ENCODE measurements at regions not wholly inside any gene's neighbourhood (a gene's known extent, or its start where the extent isn't known, plus 50 kb on each side); places are given as distances from the start of the nearest gene placed in this dataset.

- DNase-seq (ENCODE audit: low read depth, low spot score), result no peak
- H3K4me3 Mint-ChIP-seq, result no peak overlapping the region
- peaks cover 19% of the 10 kb centered on the region for H3K4me1 Mint-ChIP-seq
- TF ChIP-seq CTCF (conservative IDR thresholded peaks at IDR 0.05), result no peak
- H3K36me3 Mint-ChIP-seq (ENCODE audit: low read depth), result no peaks in the 10 kb centered on the region
- no peaks in the 10 kb centered on the region for H3K27me3 Mint-ChIP-seq (ENCODE audit: low read depth)
- no peaks in the 10 kb centered on the region for H3K9me3 Mint-ChIP-seq
- H3K27ac Mint-ChIP-seq (ENCODE audit: unreplicated experiment), result no peak overlapping the region
Measured at GRCh38 chr13:77383097-77383496, 56.2 kb upstream of the MYCBP2 start.

GRCh38 chr13:77381059-77381458 lies 54.2 kb upstream of the MYCBP2 start:
- Mint-ChIP-seq H3K4me3 (no peak overlapping the region), H3K27me3 (ENCODE audit: low read depth) (no peaks in the 10 kb centered on the region), H3K4me1 (peaks cover 19% of the 10 kb centered on the region), H3K36me3 (ENCODE audit: low read depth) (no peaks in the 10 kb centered on the region), H3K9me3 (no peaks in the 10 kb centered on the region), H3K27ac (ENCODE audit: unreplicated experiment) (no peak overlapping the region)
- TF ChIP-seq CTCF (conservative IDR thresholded peaks at IDR 0.05), result no peak
- no peak for DNase-seq (ENCODE audit: low read depth, low spot score)

DNA sequence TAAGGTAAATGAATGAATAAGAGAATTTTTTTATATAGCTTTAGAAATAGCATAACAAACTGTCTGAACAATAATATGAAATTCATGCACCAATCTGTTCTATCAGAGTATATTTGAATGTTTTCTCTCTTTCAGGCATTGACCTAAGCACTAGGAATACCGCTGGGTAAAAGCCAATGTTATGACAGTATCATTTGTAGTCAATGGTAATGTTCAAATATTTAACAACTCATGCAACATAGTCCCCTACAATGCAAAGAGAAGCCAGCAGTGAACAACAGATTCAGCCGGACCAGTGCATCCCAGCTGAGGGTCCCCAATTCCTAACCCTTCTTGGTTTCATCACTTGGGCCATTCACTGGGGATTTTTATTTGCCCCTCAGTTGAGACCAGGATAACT lies 52.6 kb upstream of the MYCBP2 start:
- no peaks in the 10 kb centered on the region for H3K9me3 Mint-ChIP-seq
- no peak overlapping the region for H3K4me3 Mint-ChIP-seq
- H3K27ac Mint-ChIP-seq (ENCODE audit: unreplicated experiment), result no peak overlapping the region
- peaks cover 26% of the 10 kb centered on the region for H3K4me1 Mint-ChIP-seq
- DNase-seq (ENCODE audit: low read depth, low spot score), result no peak
- H3K36me3 Mint-ChIP-seq (ENCODE audit: low read depth), result no peaks in the 10 kb centered on the region
- no peaks in the 10 kb centered on the region for H3K27me3 Mint-ChIP-seq (ENCODE audit: low read depth)
- TF ChIP-seq CTCF (conservative IDR thresholded peaks at IDR 0.05), result no peak

DNA sequence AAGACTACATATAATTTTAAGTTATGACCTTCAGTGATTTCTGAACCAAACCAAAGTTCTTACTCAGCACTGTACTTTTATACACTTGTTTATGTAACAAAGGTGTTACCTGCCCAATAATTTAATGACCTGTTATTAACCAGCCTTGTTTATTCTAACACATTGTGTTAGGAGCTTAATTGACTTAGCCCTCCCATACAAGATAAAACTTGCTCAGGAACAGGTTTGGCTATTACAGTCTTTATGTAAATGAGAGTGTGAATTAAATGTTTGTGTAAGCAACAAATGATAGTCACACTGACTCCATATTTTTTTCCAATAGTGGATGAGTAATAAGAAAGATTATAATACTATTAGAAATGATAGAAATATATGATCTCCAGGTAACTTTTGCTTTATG lies 51.8 kb upstream of the MYCBP2 start:
- Mint-ChIP-seq H3K4me3 (no peak overlapping the region), H3K27ac (ENCODE audit: unreplicated experiment) (no peak overlapping the region), H3K4me1 (peaks cover 24% of the 10 kb centered on the region), H3K9me3 (no peaks in the 10 kb centered on the region), H3K36me3 (ENCODE audit: low read depth) (no peaks in the 10 kb centered on the region), H3K27me3 (ENCODE audit: low read depth) (no peaks in the 10 kb centered on the region)
- DNase-seq (ENCODE audit: low read depth, low spot score), result no peak
- no peak for TF ChIP-seq CTCF (conservative IDR thresholded peaks at IDR 0.05)

- Mint-ChIP-seq H3K27ac (ENCODE audit: unreplicated experiment) (no peak overlapping the region), H3K36me3 (ENCODE audit: low read depth) (no peaks in the 10 kb centered on the region), H3K9me3 (no peaks in the 10 kb centered on the region), H3K4me3 (no peak overlapping the region), H3K27me3 (ENCODE audit: low read depth) (no peaks in the 10 kb centered on the region), H3K4me1 (peaks cover 8% of the 10 kb centered on the region)
- no peak for DNase-seq (ENCODE audit: low read depth, low spot score)
- TF ChIP-seq CTCF (conservative IDR thresholded peaks at IDR 0.05), result no peak
Measured at GRCh38 chr13:77377016-77377415, 50.1 kb upstream of the MYCBP2 start.

All from neural crest cell (in vitro differentiated cells).